NCI-H82 treated with DMSO at 0.1 percent for 48 hours (cell line): ENCODE measurements at regions not wholly inside any gene's neighbourhood (a gene's known extent, or its start where the extent isn't known, plus 50 kb on each side); places are given as distances from the start of the nearest gene placed in this dataset.

ENCODE experiments used
- DNase-seq: peaks from one replicate; lab custom pipeline; 2025; ENCODE audit not compliant: unreplicated experiment; lab: John Stamatoyannopoulos, UW

- no peak for DNase-seq
Measured at GRCh38 chr1:55334797-55335196, 119.6 kb upstream of the USP24 start.

- DNase-seq, result no peak
Measured at GRCh38 chr1:55334160-55334559, 119.0 kb upstream of the USP24 start.

- DNase-seq, result no peak
Measured at GRCh38 chr1:55333461-55333860, 118.3 kb upstream of the USP24 start.

DNA sequence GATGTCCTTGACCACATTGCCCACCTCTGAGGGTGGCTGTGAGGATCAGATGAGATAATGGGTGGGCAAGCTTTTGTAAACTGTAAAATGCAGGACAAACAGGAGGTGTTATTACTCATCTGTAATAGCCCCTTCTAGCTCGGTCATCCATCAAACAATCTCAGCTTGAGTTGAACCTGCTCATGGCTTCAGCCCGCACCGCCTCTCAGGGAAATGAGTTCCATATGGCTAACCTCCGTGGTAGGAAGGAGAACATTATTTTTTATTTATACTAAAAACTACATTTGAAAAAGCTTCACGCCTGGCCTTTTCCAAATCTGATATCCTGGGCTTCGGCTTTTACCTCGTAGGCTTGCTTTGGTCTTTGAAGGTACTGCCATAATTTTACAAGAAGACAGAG, 116.2 kb upstream of the USP24 start:
- no peak for DNase-seq

DNA sequence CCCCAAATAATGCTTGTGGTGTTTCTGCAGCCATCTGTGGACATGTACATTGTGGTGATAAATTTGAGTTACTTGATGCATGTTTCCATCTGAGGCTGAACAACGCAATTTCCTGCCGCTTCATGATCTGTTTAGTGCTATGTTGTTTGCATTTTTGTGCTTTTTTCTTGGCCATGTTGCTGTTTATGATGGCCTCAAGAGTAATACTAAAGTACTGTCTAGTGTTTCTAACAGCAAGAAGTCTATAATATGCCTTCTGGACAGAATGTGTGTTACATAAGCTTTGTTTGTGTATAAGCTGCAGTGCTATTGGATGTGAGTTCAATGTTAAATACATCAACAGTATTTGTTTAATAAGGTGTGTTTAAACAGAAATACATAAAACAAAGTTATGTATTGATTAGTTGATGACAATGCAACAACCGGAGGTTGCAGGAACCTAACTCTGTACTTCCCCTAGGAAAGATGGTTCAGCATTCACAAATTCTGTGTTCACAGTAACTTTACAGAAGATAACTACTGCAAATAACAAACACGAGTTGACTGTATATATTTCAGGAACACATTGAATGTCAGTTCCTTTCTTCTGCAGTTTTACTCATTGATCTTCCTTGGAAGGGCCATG, 114.8 kb upstream of the USP24 start:
- no peak for DNase-seq

DNA sequence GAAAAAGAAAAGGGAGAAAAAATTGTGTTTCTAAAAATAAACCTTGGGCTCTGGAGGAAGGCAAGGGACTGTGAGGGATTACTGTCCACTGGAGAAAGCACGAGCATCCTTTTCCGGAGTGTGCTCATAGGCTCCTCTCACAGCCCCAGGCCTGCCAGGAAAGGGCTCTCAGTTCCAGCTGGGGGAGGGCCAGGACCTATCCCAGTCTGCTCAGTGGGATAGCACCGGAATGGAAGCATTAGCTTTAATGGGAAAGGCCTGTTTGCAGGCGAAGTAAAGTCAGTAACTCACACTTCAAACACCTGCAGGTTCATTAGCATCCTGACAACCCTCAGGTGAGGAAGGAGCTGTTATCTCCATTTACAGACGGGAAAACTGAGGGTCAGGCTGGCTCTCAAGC, 113.9 kb upstream of the USP24 start:
- DNase-seq, result no peak

GRCh38 chr1:55326496-55327243, 111.5 kb upstream of the USP24 start:
- no peak for DNase-seq

DNA sequence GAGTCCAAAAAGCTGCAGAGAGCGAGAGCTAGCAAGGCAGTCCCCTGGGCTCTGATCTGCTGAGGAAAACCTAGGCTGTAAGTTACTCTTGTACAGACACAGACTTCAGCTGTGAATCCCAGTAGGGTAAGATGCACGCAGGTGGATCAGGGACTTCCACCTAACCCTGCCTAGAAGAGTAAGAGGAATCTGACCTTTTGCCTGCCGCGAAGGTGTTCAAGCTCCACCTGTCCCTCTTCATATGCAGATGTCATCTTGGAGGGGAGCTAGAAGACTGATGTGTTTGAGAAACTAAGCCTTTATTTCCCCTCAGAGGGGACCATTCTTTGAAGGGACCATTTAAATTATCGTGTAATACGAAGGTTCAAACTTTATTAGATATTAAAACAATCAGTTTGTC, 108.6 kb upstream of the USP24 start:
- no peak for DNase-seq

GRCh38 chr1:55322842-55323241, 107.7 kb upstream of the USP24 start:
- no peak for DNase-seq

- DNase-seq, result no peak
Measured at GRCh38 chr1:55321942-55322341, 106.8 kb upstream of the USP24 start.

GRCh38 chr1:55320891-55321290, 105.7 kb upstream of the USP24 start:
- DNase-seq, result no peak

- no peak for DNase-seq
Measured at GRCh38 chr1:55318116-55318817, 103.1 kb upstream of the USP24 start.

DNA sequence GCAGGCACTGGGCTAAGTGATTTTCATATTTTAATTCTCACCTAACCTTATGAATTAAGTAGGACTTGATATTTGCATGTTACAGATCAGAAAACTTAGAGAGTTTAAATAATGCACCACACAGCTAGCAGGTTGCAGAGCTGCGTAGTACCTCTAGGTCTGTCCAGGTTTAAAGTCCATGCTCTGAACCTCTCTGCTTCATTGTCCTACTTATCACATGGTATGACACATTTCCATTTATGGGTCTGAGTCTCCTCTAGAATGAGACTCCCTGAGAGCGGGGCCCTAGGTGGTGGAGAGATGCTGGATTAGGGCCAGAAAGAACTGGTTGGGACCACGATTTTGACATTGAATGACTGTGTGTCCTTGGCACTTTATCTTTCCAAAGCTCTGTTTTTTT, 102.5 kb upstream of the USP24 start:
- DNase-seq, result no peak

GRCh38 chr1:55316947-55317662, 101.9 kb upstream of the USP24 start:
- DNase-seq, result no peak

DNA sequence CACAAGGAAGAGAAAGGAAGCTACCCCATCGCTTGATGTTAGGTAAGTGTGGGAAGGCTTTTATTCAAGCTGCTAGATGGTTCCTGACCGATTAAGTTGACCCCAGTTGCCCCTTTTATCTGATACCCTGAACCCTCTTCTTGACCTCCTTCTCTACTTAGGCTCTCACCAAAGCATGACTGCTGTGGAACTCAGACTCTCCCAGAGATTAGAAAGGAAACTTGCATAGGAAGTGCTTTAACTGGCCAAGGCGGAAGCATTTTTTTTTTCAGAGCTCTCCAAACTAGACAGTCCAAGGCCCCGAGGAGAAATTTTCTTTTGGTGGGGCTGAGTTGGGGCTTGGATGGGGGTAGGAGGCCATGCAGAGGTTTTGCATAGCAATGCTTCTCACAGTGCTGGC, 101.3 kb upstream of the USP24 start:
- DNase-seq, result no peak

DNA sequence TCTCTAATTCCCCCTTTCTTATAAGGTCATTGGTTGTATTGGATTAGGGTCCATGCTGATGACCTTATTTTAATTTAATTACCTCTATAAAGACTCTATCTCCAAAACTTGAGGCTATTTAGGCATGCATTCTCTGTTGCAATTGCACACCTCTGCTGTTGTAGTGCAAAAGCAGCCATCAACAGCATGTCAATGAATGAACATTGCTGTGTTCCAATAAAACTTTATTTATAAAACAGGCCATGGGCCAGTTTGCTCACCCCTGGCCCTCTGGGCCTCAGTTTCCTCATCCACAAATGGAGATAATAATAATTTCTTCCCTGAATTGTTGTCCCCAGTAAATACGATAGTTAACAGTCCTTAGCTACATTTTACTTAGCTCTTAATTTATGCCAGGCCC, 100.4 kb upstream of the USP24 start:
- no peak for DNase-seq

DNA sequence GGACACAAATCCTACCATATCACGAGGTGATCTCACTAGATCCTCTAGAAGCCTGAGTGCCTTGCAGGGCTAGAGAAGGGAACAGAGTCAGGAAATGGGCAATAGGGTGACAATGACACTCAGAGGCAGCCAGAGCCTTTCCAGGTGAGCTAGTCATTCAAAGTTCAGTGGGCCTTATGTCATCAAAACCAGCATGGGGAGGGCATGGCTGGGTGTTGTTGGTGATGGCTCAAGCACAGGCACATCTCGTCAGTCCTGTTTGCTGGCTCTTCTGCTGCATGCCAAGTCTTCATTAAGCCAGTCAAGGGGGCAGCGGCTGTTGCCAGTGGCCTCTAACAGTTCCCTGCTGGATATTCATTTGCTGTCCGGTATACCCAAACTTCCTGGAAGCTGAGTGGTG, 99.6 kb upstream of the USP24 start:
- no peak for DNase-seq

- peak; percentile 71 for DNase-seq
Measured at GRCh38 chr1:55313903-55314302, 98.7 kb upstream of the USP24 start.

- no peak for DNase-seq
Measured at GRCh38 chr1:55311979-55312378, 96.8 kb upstream of the USP24 start.

DNA sequence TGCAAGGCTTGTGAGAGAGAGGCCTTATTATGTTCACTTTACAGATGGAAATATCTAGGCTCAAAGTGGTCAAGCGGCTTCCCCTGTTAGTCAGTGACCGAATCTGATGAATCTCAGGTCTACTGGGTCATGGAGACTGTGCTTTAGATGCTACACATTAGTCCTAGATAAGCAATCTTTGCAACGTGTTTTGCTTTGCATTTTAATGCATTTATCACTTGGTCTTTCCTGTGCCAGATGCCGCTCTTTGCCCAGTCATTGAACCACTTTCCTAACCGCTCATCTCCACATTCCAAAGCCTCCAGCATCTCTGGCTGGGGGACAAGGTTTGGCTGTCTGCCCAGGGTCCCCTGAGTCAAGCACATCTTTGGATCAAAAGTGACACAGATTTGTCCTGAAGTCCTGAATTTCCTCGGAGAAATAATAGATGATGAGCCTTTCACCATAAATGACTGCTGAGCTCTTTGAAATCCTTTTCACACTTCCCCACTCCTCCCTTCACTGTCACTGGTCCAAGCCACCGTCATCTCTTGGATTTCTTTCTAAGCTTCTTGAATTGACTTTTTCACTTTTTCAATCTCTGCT, 96.0 kb upstream of the USP24 start:
- no peak for DNase-seq

DNA sequence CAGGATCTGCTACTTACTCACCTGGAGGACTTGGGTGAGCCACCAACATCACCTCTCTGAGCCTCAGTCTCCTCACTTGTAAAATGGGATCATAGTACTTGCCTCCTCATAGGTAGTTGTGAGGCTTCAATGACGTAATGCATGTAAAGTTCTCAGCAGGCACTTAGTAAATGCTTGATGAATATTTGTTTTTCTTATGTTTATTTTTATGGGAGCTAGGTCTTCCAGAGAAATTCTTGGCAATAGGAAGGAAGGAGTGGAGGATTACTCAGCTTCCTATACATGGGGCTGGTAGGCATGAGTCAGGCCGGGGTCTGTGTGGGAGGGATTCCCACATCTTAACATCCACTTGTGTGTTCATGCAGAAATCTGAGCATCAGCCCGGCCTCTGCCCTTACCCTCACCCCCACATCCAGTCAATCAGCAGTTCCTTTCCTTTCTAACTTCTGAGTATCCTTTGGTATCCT, 95.4 kb upstream of the USP24 start:
- no peak for DNase-seq
